Astrocyte of the spinal cord (primary cell): ENCODE measurements at regions not wholly inside any gene's neighbourhood (a gene's known extent, or its start where the extent isn't known, plus 50 kb on each side); places are given as distances from the start of the nearest gene placed in this dataset.

ENCODE experiments used
- DNase-seq: peaks from one replicate; pipeline ENCODE4 v3.0.0; 2011; ENCODE audit warnings: low read depth, low spot score
- H3K4me3 ChIP-seq: 2 replicates; pipeline ENCODE4 v1.5.1; 2011; ENCODE audit warnings: low read depth, mild to moderate bottlenecking, low read length, moderate library complexity
- in situ Hi-C: cut with HindIII; loops from 2 replicates; pipeline ENCODE4 v1.10.0; 2017; ENCODE audit warnings: low sequenced_read_pairs
- TF ChIP-seq, protein P1 (sequence below): IDR thresholded peaks from 2 replicates; pipeline ENCODE4 v1.5.1; 2012; ENCODE audit warnings: low read depth, mild to moderate bottlenecking, low read length, inconsistent platforms

GRCh38 chr6:133183691-133184090 is 57.5 kb upstream of the EYA4 start:
- in situ Hi-C loops: no loop called here
- no peak for DNase-seq
- TF ChIP-seq, protein P1, sequence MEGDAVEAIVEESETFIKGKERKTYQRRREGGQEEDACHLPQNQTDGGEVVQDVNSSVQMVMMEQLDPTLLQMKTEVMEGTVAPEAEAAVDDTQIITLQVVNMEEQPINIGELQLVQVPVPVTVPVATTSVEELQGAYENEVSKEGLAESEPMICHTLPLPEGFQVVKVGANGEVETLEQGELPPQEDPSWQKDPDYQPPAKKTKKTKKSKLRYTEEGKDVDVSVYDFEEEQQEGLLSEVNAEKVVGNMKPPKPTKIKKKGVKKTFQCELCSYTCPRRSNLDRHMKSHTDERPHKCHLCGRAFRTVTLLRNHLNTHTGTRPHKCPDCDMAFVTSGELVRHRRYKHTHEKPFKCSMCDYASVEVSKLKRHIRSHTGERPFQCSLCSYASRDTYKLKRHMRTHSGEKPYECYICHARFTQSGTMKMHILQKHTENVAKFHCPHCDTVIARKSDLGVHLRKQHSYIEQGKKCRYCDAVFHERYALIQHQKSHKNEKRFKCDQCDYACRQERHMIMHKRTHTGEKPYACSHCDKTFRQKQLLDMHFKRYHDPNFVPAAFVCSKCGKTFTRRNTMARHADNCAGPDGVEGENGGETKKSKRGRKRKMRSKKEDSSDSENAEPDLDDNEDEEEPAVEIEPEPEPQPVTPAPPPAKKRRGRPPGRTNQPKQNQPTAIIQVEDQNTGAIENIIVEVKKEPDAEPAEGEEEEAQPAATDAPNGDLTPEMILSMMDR: no peak
- no peak overlapping the region for H3K4me3 ChIP-seq

GRCh38 chr6:133184798-133185372 is 56.3 kb upstream of the EYA4 start:
- in situ Hi-C loops: no loop called here
- H3K4me3 ChIP-seq: no peak overlapping the region
- peak; percentile 41 for DNase-seq
- TF ChIP-seq, protein P1: peak; percentile 63

DNA sequence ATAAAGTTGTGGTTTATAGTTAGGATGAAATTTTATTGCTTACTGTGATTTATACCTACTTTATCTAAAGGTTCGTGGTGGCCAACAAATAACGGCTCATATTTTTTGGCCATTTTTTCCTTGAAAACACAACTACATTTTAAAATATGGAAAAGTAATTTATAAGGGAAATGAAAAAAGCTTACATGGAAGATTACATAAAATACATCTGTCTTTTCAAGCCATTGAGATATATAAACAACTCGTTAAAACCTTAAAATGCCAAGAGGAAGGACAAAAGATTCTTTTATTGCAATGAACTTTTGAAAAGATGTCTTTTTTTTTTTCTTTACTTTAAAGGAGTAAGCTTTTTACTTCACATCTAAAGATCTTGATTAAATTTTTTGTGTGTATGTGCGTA is 55.4 kb upstream of the EYA4 start:
- H3K4me3 ChIP-seq: no peak overlapping the region
- in situ Hi-C loops: no loop called here
- TF ChIP-seq, protein P1: no peak
- no peak for DNase-seq

- in situ Hi-C loops: no loop called here
- no peak for DNase-seq
- TF ChIP-seq, protein P1: no peak
- no peak overlapping the region for H3K4me3 ChIP-seq
These were observed 54.0 kb upstream of the EYA4 start for GRCh38 chr6:133187114-133187513.

DNA sequence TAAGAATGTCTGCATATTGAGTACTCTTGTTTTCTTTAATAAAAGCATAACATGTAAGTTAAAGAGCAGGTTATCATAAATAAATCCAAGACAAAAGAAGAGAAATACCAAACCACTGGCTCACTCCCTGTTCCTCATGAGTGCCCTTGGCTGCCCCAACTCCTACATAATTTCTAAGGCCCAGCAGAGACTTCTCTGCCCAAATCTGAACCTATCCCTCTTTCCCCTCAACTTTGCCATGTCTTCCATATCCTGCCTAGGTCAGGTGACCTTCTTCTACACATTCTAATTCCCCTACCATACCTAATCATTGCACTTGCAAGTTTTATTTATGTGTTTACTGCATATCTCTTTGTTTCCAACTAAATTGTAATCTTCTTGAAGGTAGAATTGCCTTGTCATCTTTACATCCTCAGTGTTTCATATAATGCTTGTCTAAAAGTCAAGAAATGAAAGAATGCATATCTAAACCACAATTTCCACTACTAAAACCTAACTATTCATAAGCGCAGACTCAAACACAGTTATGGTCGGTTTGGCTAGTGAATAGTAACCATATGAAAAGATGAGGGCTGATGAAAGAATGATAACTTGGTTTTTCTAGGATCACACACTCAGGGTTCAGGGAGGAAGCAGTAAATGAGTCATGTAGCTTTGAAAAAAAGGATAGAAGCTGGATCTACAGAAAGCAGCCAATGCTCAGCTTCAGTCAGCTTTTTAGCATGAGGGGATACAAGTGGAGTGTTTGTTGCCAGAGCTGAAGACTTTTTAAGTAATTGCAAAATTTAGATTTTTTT is 53.3 kb upstream of the EYA4 start:
- H3K4me3 ChIP-seq: no peak overlapping the region
- TF ChIP-seq, protein P1: no peak
- in situ Hi-C loops: no loop called here
- DNase-seq: peak; percentile 71

- in situ Hi-C loops: no loop called here
- TF ChIP-seq, protein P1: no peak
These were observed 50.2 kb upstream of the EYA4 start for GRCh38 chr6:133190912-133191311.

More at GRCh38 chr6:133190912-133191311, 50.2 kb upstream of the EYA4 start:
- no peak for DNase-seq
- H3K4me3 ChIP-seq: no peak overlapping the region
